ENCODE measurements at regions not wholly inside any gene's neighbourhood (a gene's known extent, or its start where the extent isn't known, plus 50 kb on each side); places are given as distances from the start of the nearest gene placed in this dataset.
A peak's percentile ranks its signal among the peaks of the same experiment; 100 is the strongest.

DNA sequence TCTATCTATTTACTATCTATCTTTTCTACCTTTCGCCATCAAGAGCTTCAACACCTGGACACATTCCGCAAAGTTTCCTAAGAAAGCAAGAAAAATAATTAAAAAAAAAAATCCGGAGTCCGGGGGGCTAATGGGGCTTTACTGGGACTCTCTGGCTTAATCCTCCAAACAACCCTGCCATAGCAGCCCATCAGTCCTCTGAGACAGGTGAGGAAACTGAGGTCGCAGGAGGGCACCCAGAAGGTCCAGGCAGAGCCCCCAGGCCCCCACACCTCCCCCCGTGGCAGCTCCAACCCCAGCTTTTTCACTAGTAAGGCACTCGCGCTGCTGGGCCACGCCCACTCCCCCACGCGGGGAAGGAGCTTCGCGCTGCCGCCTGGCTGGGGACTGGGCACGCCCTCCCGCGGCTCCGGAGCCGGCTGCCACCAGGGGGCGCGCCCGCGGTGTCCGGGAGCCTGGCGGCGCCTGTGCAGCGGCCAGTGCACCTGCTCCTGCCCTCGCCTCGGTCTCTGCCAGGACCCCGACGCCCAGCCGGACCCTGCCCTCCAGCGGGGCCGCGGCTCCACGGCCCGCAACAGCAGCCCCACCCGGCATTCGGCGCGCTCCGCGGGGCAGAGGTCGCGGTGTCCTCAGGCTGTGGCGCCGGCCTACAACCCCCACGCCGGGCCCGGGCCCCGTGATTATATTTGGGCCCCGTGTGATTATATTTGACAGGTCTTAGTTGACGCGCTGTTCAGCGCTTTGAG is 54.1 kb upstream of the SAMD11 start:
- FAIRE-seq (no peak), DNase-seq (ENCODE audit: low spot score in 2 of 2) (peak; percentile 66 to 80)
